IgD-negative memory B cell (primary cell): ENCODE measurements at regions not wholly inside any gene's neighbourhood (a gene's known extent, or its start where the extent isn't known, plus 50 kb on each side); places are given as distances from the start of the nearest gene placed in this dataset.

Experiments used
- H3K27ac Mint-ChIP-seq, 3 donors: one replicate each; pipeline ENCODE4 v1.8.0; 2020 to 2022; ENCODE audit warnings: mild to moderate bottlenecking in 3 of 3, mixed read lengths in 3 of 3, moderate library complexity in 1 of 3
- H3K27me3 Mint-ChIP-seq: one replicate; pipeline ENCODE4 v1.8.0; 2021; ENCODE audit warnings: mixed read lengths
- H3K36me3 Mint-ChIP-seq: one replicate; pipeline ENCODE4 v1.8.0; 2020; ENCODE audit warnings: mild to moderate bottlenecking, mixed read lengths
- H3K4me1 Mint-ChIP-seq, 3 donors: one replicate each; pipeline ENCODE4 v1.8.0; 2020 to 2022; ENCODE audit warnings: mixed read lengths in 3 of 3, mild to moderate bottlenecking in 1 of 3
- H3K4me3 Mint-ChIP-seq, 4 donors: one replicate each; pipeline ENCODE4 v1.8.0; 2020 to 2022; ENCODE audit warnings: mild to moderate bottlenecking in 4 of 4, mixed read lengths in 4 of 4, moderate library complexity in 3 of 4
- H3K9me3 Mint-ChIP-seq, 3 donors: one replicate each; pipeline ENCODE4 v1.8.0; 2020 to 2021; ENCODE audit warnings: mixed read lengths in 3 of 3, mild to moderate bottlenecking in 1 of 3

DNA sequence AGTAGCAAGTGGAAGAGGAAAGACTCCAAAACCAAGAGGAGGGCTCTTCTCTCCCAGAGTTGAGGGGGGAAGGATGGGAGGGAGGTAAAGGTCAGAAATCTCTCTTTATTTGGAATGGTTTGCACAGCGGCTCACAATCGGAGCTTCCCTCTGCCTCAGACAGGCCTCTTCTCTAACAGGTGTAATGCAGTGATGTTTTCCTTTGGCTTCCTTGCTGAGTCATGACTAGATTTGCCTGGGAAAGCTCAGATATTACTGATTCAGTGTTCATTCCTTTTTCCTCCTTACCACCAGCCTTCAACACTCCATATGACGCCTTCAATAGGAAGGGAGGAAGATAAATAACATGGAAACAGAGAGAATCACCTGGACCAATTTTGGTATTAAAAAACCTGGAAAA is 136.6 kb downstream of the RNF152 start:
- Mint-ChIP-seq H3K27ac (no peak overlapping the region), H3K36me3 (no peaks in the 10 kb centered on the region), H3K4me3 (no peak overlapping the region), H3K4me1 (no peaks in the 10 kb centered on the region), H3K9me3 (peaks cover 0 to 3% (median 0%) of the 10 kb centered on the region in 3 donors), H3K27me3 (peaks cover 5% of the 10 kb centered on the region)

DNA sequence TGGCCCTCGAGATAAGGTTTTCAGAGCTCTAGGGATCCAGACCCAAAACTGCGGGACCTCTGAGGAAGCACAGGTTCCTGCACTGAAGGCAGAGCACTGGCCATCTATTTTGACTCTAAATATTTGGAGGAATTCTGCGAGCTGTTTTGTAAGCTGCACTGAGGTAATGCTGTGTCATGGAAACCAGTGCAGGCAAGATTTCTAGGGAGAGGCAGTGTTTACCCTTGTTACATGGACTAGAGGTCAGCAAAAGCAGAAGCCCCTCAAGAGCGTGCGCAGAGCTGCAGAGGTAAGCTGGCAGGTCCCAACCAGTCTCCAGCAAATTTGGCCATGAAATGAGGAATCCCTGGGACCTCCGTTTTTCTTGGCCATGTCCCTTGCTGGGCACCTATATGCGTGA is 137.3 kb downstream of the RNF152 start:
- Mint-ChIP-seq H3K27ac (no peak overlapping the region), H3K4me3 (no peak overlapping the region), H3K36me3 (no peaks in the 10 kb centered on the region), H3K4me1 (no peaks in the 10 kb centered on the region), H3K9me3 (peaks cover 0 to 3% (median 0%) of the 10 kb centered on the region in 3 donors), H3K27me3 (peaks cover 4% of the 10 kb centered on the region)

DNA sequence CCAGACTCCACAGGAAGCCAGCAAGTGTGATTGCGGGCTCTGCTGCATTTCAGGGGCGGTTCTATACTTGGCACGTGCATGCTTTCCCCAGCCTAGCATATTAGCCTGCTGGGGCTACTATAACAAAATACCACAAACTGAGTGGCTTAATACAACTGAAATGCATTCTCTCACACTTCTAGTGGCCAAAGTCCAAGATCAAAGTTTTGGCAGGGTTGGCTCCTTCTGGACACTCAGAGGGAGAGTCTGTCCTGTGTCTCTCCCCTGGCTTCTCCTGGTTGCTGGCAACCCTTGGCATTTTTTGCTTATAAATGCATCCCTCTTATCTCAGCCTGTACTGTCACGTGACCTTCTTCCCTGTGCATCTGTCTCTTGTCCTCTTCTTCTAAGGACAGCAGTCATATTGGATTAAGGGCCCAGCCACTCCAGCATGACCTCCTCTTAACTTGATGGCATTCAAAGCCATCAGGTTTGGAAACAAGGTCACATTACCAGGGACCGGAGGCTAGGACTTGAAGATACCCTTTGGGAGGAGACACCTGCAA is 138.7 kb downstream of the RNF152 start:
- Mint-ChIP-seq H3K36me3 (no peaks in the 10 kb centered on the region), H3K27me3 (peaks cover 2% of the 10 kb centered on the region), H3K9me3 (peaks cover 0 to 2% (median 0%) of the 10 kb centered on the region in 3 donors), H3K4me1 (no peaks in the 10 kb centered on the region), H3K4me3 (no peak overlapping the region), H3K27ac (no peak overlapping the region)

DNA sequence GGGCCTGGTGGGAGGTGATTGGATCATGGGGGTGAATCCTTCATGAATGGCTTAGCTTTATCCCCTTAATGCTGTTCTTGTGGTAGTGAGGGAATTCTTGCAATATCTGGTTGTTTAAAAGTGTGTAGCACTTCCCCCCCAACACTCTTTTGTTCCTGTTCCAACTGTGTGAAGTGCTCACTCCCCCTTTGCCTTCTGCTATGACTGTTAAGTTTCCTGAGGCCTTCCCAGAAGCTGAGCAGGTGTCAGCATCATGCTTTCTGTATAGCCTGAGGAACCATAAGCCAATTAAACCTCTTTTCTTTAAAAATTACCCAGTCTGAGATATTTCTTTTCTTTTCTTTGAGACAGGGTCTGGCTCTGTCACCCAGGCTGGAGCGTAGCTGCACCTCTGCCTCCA is 139.4 kb downstream of the RNF152 start:
- Mint-ChIP-seq H3K36me3 (no peaks in the 10 kb centered on the region), H3K27me3 (peaks cover 2% of the 10 kb centered on the region), H3K9me3 (peaks cover 0 to 4% (median 0%) of the 10 kb centered on the region in 3 donors), H3K27ac (no peak overlapping the region), H3K4me3 (no peak overlapping the region), H3K4me1 (no peaks in the 10 kb centered on the region)

DNA sequence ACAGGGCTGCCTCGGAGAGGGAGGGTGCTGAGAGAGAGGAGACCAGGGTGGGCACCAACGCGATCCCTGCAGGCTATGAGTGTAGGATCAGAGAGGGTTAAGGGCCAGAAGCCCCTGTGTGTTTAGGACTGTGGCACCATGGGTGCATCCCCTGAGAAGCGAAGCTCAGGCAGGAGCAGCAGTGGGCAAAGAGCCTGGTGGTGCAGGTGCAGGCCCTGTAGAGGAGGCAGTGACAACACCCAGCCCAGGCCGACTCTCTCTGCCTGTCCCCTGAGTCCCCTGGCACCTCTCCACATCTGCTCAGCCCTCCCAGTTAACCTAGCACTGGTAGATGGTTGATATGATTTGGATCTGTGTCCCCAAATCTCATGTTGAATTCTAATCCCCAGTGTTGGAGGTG is 139.8 kb downstream of the RNF152 start:
- H3K9me3 Mint-ChIP-seq = peaks cover 0 to 4% (median 0%) of the 10 kb centered on the region in 3 donors
- no peak overlapping the region for H3K4me3 Mint-ChIP-seq
- H3K36me3 Mint-ChIP-seq = no peaks in the 10 kb centered on the region
- peaks cover 2% of the 10 kb centered on the region for H3K27me3 Mint-ChIP-seq
- H3K27ac Mint-ChIP-seq = no peak overlapping the region
- H3K4me1 Mint-ChIP-seq = no peaks in the 10 kb centered on the region

DNA sequence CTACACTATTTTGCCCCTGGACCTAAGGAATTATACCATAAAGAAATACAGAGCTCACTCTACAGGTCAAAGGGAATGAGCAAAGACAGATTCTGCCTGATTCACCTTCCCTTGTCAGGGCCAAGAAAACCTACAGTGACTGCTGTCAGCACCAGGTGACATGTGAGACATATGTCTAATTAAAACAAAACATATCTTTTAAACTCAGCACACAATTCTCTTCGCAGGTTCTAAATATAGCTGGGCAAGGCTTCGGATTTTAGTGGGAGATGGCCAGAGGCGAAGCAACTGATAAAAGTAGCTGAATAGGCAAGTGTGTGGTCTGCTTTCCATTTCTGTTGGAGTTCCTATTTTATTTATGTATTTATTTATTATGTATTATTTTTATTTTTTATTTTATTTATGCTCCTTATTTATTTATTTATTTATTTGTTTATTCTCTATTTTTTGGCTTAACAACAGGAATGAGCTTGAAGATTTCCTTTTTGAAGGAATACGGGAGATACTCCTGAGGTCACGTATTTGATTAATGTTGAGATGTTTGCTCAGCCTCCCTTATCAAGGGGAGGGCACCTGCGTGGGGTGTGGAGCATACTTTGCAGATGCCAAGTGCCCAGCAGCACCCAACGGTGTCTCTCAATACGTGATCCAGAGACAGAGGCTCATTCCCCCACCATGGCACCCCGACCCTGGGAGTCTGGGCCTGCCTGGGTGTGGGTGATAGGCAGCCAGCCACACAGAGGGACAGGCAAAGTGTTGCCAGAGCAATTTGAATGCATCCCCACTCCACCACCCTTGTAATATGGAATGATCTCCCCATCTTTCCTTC is 141.8 kb downstream of the RNF152 start:
- no peak overlapping the region for H3K4me3 Mint-ChIP-seq
- peaks cover 0 to 4% (median 0%) of the 10 kb centered on the region in 3 donors for H3K9me3 Mint-ChIP-seq
- no peaks in the 10 kb centered on the region for H3K4me1 Mint-ChIP-seq
- H3K27ac Mint-ChIP-seq = no peak overlapping the region
- H3K36me3 Mint-ChIP-seq = no peaks in the 10 kb centered on the region
- H3K27me3 Mint-ChIP-seq = peaks cover 2% of the 10 kb centered on the region

DNA sequence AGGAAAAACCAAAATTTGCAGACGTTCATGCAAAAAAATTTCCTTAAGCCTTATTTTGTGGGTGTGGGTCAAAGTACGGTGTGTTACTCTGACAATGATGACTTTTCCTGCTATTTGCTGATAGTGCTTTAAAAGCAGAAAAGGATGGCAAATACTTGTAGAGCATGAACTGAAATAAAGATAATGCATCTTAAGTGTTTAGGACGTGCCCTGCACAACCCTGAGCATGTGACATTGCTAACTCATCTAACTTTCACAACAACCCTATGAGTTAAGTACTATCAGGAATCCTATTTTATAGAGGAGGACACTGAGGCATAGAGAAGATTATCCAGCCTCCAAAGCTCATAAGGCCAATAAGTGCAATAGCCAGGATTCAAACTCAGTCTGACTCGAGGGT is 143.3 kb downstream of the RNF152 start:
- H3K4me3 Mint-ChIP-seq = no peak overlapping the region
- no peaks in the 10 kb centered on the region for H3K27me3 Mint-ChIP-seq
- no peaks in the 10 kb centered on the region for H3K36me3 Mint-ChIP-seq
- H3K27ac Mint-ChIP-seq = no peak overlapping the region
- no peaks in the 10 kb centered on the region for H3K4me1 Mint-ChIP-seq
- H3K9me3 Mint-ChIP-seq = peaks cover 0 to 4% (median 0%) of the 10 kb centered on the region in 3 donors

DNA sequence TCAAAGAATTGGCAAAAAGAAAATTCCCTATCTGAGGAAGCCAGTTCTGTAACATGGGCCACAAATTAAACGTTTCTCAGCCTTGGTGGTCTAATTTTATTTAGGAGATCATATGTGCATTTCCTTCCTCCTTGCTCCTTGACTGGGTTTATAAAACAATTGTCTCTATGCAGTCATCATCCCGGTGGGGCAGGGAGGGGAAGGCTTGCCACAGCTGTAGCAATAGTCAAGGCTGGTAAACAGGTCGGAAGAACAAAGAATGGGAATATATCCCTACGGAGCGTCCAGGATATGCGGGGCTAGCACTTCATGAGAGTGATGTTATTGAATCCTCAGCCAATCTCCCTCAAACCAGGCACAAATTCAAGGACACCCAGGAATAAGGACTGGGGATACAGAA is 143.8 kb downstream of the RNF152 start:
- Mint-ChIP-seq H3K27me3 (no peaks in the 10 kb centered on the region), H3K4me3 (no peak overlapping the region), H3K9me3 (peaks cover 0 to 4% (median 0%) of the 10 kb centered on the region in 3 donors), H3K36me3 (no peaks in the 10 kb centered on the region), H3K4me1 (no peaks in the 10 kb centered on the region), H3K27ac (no peak overlapping the region)

DNA sequence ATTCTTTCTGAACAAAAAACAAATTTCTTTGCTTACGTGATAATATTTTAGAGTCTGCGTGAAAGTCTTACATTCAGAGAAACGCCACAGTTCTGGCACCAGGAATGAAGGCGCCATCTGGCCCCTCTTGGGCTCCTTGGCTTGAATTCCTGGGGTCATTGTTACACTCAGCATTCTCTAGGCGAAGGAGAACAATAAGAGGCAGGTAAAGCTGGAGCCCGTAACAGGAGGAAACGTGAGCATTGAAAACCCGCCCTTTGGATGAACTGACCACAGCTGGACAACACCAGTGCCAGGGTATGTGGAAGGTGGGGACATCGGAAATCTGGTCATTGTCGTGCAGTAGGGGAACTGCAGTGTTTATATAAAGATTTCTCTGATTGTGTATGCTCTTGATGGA is 144.8 kb downstream of the RNF152 start:
- no peaks in the 10 kb centered on the region for H3K36me3 Mint-ChIP-seq
- no peak overlapping the region for H3K27ac Mint-ChIP-seq
- H3K4me1 Mint-ChIP-seq = no peaks in the 10 kb centered on the region
- H3K4me3 Mint-ChIP-seq = no peak overlapping the region
- H3K27me3 Mint-ChIP-seq = no peaks in the 10 kb centered on the region
- H3K9me3 Mint-ChIP-seq = peaks cover 0 to 4% (median 0%) of the 10 kb centered on the region in 3 donors

DNA sequence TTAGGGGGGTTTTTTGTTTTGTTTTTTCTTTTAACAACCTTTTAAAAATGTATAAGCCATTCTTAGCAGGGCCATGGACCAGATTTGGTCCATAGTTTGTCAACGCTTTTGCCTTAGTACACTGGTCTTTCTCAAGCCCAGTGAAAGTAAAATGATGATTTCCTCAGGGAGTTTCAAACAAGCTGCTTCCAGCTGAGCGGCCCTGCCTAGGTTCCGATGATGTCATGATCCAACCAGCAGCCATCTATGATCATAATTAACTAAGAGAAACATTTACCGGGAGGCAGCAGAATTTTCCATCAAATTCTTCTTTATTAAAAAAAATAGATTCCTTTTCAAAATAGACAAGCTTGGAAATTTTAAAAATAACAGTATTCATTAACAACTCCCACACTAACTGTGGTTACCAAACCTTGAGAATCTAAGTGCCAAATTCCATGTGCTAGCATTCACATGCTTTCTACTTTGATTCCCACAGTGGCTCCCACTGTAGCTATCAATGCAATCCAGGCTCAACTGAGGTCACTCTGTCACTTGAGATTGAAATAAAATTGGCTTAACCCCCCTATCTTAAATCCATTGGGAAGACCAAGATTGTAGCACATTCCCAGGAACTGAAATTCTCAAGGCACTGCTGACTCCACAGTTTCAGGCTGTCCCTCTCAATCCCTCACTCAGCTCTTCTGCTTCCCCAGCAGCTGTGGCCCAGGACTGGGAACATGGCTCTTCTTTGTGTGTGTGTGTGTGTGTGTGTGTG is 148.9 kb downstream of the RNF152 start:
- Mint-ChIP-seq H3K27me3 (no peaks in the 10 kb centered on the region), H3K27ac (no peak overlapping the region), H3K4me1 (no peaks in the 10 kb centered on the region)

DNA sequence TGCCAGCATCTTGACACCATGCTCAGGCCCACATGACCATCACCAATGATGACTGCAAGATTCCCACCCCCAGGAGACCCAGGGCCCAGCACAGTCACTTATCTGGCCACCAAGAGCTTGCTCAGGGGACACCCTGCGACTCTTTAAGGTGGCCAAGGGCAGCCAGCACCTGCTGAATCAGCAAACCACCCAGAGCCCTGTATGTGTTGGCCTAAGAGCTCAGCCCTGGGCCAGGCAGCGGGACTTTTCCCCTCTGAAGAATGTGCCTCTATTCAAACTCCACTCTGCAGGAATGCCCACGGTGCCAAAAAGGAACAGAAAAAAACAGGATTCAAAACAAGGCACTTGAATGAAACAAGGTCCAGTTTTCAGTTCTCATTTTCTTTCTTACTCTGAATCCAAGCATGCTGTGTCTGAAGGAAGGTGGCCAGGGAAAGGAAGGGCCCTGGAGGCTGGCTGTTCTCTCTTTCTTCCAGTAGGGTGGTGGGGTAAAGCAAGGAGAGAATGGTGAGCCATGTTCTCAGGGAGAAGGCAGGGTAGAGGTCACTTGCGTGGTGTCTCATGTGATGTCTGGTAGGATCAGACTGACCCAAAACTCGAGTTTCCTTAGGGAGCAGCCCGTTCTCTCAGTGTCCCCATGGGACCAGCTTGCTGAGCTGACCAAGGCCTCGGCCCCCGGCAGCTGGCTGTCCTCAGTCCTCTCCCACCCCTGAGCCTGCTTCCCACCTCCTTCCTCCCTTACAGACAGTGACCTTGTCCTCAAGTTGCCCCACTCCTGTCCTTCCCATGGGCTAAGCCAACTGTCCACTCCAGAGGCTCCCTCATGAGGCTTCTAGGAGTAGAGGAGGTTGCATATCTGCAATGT is 150.0 kb downstream of the RNF152 start:
- no peaks in the 10 kb centered on the region for H3K36me3 Mint-ChIP-seq

More for the DNA sequence above, 148.9 kb downstream of the RNF152 start:
- Mint-ChIP-seq H3K4me3 (no peak overlapping the region), H3K9me3 (peaks cover 0 to 4% (median under 1%) of the 10 kb centered on the region in 3 donors), H3K36me3 (no peaks in the 10 kb centered on the region)

DNA sequence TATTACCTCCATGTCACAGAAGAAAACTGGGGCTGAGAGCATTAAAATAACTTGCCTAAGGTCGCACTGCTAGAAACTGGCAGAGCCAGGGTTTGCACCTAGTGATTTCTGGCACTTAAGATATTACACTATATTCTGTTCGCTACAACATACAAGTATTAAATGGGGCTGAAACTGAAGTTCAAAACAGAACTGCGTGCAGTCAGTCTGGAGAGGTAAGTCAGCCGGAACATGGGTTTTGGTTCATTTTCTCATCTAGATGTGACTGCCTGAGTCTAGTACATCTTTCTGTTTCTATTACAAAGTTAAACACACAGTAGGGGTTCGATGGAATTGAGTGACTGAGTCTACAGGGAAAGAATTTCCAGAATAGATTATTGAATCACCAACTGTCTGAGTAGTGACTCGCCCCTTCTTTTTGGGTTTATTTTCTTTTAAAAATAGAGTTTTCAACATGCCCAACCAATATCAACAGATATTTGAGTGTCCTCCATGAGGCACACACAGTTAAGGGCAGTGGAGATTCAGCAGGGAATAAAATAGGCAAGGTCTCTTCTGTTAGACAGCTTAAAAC is 150.8 kb downstream of the RNF152 start:
- H3K27me3 Mint-ChIP-seq = no peaks in the 10 kb centered on the region
- H3K4me3 Mint-ChIP-seq = no peak overlapping the region
- peaks cover 0 to 4% (median 0%) of the 10 kb centered on the region in 3 donors for H3K9me3 Mint-ChIP-seq
- no peaks in the 10 kb centered on the region for H3K4me1 Mint-ChIP-seq
- no peaks in the 10 kb centered on the region for H3K36me3 Mint-ChIP-seq
- H3K27ac Mint-ChIP-seq = no peak overlapping the region

More for the DNA sequence above, 150.0 kb downstream of the RNF152 start:
- Mint-ChIP-seq H3K4me1 (no peaks in the 10 kb centered on the region), H3K9me3 (peaks cover 0 to 4% (median 0%) of the 10 kb centered on the region in 3 donors), H3K27ac (no peak overlapping the region), H3K27me3 (no peaks in the 10 kb centered on the region), H3K4me3 (no peak overlapping the region)

DNA sequence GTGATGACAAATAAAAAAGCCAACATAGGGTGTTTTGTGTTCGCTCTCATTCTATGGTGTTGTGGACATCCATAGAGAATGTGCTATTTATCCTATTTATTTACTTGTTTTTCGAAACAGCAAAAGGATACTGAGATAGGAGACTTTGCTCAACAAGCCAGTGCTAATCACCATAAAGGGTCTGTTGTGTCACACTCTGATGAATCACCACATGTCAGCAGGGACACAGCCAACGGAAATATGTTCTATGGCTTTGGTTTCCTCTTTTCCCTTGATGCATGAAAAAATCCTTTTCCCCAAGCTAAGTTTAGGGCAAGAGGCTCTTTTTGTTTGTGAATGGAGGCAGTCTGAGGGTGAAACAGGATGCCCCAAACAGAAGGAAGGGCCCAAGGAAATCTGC is 154.3 kb downstream of the RNF152 start:
- Mint-ChIP-seq H3K9me3 (peaks cover 0 to 4% (median 0%) of the 10 kb centered on the region in 3 donors), H3K27me3 (no peaks in the 10 kb centered on the region), H3K4me1 (no peaks in the 10 kb centered on the region), H3K4me3 (no peak overlapping the region), H3K36me3 (no peaks in the 10 kb centered on the region), H3K27ac (no peak overlapping the region)

DNA sequence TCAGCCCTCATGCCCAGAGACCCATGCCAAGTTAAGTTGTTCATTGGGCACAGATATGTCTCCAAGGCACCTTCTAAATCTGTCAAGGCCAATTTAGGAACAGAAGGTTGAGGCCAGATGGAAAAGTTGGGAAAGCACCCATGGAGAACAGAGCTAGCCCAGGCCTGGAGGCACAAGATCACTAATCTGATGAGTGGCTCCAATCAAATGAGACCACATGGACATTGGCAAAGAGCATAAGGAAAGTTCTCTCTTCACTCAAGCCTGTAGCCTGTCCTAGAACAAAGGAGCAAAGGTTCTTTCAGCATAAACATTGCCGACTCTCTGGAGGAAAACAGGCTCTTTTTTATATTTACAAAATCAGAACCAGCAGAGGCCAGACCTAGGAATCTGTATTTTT is 154.8 kb downstream of the RNF152 start:
- Mint-ChIP-seq H3K9me3 (peaks cover 0 to 4% (median 0%) of the 10 kb centered on the region in 3 donors), H3K27ac (no peak overlapping the region), H3K4me1 (no peaks in the 10 kb centered on the region), H3K27me3 (no peaks in the 10 kb centered on the region), H3K4me3 (no peak overlapping the region), H3K36me3 (no peaks in the 10 kb centered on the region)
